NOMO-1 treated with dmso at 0.1 percent for 144 hours (cell line): ENCODE measurements at regions not wholly inside any gene's neighbourhood (a gene's known extent, or its start where the extent isn't known, plus 50 kb on each side); places are given as distances from the start of the nearest gene placed in this dataset.

Source experiments
- DNase-seq: peaks from one replicate; lab custom pipeline; 2025; ENCODE audit not compliant: unreplicated experiment; lab: John Stamatoyannopoulos, UW

DNA sequence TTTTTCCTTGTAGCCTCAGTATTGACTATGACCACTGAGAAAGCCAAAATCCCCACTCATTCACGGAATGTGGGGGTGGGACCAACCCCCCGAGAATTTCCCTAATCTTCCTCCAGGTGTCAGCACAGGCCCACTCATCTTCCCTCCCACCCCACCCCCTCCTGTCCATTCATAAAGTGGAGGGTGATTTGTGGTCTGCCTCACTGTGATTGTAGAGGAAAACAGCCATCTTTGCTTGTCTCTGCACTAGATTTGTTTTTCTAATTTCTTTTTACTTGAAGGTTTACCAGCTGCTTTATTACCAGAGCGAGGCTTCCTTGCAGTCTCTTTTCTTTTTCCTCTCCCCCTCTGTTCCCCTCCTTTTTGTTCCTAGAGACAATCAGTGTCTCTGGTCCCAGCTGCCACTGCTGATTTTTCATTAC is 171.8 kb downstream of the ICOS start:
- DNase-seq = no peak

- DNase-seq = no peak
These were observed 172.3 kb downstream of the ICOS start for GRCh38 chr2:204108781-204109295.

DNA sequence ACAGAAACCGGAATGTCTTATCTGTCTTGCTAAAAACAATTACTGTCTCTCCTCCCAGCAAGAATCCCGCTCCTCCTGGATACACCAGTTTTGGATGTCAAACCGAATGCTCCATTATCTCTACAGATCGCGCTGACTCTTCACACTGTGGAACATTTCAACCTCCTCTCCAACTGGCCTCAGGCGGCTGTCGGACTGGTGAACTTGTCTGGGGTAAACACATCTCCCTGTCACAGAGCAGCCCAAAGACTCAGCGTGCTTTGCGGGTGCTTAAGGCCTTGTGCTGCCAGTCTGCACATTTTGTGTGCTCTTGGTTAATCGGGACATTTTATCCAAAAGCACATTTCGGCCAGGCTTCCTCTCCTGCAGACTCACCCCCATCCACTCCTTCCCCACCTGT is 173.1 kb downstream of the ICOS start:
- no peak for DNase-seq

- no peak for DNase-seq
These were observed 173.8 kb downstream of the ICOS start for GRCh38 chr2:204110338-204110741.

DNA sequence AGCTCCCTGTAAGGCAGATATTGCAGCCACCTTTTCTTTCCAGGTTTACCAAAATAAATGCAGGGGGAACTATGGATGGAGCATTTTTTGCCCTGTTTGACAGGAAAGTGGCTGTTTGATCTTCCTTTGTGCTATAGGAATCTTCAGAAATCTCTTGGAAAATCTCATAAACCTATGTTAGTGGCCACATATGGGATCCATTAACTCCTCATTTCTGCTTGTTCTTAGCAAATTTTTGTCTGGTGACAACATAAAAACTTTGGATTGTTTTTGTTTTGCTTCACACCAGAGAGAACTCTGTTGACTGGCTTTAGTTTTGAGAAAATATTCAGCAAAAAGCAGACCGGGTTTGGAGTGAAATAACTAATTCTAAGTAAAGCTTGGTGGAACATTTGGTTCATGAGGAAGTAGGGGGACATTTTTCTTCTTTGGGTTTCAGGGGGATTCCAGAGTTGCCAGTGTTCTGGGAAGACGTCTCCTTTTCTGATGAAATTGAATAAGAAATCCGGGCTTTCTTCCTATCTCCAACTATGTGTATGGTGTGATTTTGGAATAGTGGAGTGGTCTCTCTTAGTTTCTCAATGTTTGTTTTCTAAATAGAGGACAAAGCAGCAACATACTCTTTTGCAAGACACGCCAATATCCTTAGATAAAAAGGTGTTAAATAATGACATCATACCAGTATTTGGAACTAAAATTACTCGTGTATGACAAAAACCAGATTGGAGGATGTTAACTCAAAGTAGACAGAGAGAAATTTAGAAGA is 174.4 kb downstream of the ICOS start:
- DNase-seq = no peak

DNA sequence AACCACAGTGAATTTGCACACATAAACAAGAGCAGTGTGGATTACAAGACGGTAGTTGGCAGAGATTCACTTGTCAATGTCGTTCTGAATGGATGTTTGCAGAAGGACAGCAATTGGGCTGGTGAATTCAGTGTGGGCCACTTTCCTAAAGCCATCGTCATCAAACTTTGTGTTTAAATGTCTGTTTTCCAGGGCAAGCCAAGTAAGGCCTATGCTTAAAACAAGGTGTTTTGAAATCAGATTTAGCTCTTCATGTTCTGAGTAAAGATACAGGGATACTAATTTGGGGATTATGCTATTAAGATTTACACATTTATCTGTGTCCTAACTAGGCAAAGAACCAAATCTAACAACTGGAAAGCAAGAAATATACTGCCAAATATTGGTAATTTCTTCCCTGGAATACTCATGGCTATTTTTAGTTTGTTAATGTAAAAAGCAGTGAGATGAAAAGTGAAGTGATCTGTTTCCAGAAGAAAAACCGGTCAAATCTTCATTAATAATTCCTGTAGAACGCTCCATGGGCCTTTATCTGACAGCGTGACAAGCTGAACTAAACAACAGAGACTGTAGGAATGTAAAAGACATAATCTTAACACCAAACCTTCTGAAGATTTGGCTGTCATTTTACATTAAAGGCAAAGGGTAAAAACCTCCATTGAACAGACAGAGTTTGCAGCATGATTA is 175.7 kb downstream of the ICOS start:
- no peak for DNase-seq

GRCh38 chr2:204114295-204115136 is 178.0 kb downstream of the ICOS start:
- DNase-seq = no peak

DNA sequence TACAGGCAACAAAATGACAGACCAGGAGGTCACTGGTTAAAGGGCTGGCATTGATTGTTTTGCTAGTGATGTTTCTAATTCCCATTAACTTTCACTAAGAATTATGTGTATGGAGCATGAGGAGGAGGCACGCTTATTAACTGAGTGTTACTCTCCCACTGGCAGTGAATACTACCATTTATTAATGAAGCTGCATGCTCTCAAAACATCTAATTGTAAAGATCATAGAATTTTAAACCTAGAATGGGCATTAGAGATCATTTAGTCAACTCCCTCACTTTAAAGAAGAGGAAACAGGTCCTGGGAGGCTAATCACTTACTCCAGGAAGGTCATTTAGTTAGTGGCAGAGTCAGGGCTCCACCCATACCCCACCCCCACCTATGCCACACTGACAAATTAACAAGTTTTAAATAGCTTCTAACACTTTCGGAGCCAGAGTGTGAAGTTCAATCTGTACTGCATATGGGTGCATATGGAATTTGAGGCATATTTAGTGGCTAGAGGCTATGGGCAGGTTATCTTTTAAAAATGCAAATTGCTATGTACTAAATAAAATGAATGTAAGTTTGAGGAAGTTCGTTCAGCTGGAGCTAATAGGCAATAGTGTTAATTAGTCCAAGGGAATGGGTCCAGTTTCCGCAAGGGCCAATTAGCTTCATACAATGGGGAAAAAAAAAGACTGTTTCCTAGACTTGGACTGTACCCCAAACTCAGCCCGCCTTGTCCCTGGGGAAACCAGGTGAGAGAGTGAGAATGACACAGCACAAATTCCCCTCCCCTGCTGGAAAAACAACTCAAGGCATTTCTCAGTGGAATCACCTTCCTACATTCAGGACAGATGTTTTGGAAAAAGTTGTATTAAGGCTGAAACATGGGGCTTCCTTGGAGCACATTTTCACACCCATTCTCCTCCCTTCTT is 178.8 kb downstream of the ICOS start:
- DNase-seq = no peak

- DNase-seq = no peak
These were observed 179.7 kb downstream of the ICOS start for GRCh38 chr2:204116159-204116792.

- no peak for DNase-seq
These were observed 185.9 kb downstream of the ICOS start for GRCh38 chr2:204122425-204122824.

GRCh38 chr2:204124140-204124750 is 187.7 kb downstream of the ICOS start:
- no peak for DNase-seq

DNA sequence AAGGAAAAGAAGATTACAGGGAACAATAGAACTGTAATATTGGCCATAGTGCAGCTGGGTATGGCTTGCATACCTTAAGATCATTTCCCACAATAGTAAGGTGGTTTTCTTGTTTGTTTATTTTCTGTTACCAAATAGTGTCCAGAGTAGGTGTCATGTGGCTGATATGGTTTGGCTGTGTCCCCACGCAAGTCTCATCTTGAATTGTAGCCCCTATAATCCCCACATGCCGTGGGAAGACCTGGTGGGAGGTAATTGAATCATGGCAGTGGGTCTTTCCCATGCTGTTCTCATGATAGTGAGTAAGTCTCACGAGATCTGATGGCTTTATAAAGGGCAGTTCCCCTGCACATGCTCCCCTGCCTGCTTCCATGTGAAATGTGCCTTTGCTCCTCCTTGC is 190.1 kb downstream of the ICOS start:
- no peak for DNase-seq

- no peak for DNase-seq
These were observed 190.7 kb downstream of the ICOS start for GRCh38 chr2:204127238-204127637.

GRCh38 chr2:204129591-204130294 is 193.2 kb downstream of the ICOS start:
- DNase-seq = no peak

- DNase-seq = no peak
These were observed 195.1 kb downstream of the ICOS start for GRCh38 chr2:204131621-204132020.

- no peak for DNase-seq
These were observed 196.9 kb downstream of the ICOS start for GRCh38 chr2:204133476-204133875.

DNA sequence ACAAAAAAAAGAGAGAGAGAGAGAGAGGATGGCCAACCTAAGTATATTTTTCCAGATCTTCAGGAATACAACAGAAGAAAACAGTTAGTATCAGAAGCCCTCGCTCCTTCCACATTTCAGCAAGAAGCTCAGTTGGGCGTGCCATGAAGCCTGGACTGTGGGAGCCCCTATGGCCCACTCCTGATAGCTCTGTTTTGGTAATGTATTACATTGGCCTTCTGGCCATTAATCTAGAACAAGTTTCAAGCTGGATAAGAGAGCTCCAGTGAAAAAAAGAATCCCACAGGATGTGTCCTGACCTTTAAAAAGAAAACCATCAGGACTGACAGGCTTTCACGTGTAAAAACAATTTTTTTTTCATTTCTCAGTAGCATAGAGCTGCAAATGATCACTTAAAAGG is 197.9 kb downstream of the ICOS start:
- no peak for DNase-seq

DNA sequence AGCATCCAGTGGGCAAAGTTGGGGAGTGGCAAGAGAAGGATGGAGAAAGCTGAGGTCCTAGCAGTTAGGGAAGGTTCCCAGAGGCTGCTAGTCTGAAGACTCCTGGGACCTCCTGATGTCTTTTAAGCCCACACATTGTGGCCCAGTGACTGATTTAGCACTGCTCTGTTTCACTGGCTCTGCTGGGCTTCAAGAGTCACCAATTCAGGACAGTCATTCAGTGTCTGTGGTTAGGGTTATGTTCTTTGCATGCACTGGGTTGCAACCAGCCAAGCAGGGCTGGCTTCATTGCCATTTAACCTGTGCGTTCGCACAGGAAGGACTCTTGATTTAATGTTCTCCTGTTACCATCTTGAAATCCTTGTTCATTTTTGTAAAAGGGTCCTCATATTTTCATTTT is 199.2 kb downstream of the ICOS start:
- no peak for DNase-seq

DNA sequence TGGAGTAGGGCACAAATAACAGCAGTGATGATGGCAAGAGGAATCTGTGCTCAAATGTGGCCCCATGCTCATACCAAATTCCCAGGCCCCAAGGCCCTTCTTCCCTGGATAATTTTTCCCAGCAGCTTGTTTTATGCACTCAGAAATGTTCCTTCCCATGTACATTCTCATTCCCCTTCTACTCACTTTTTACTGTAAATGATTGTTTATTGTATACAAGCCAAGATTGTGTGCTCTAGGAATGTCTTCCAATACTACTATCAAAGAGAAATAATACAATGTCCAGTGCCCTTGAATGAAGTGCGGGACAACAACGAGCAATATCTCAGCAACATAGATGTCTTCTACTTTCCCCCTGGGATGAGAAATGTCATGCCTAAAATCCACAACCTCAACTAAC is 201.6 kb downstream of the ICOS start:
- no peak for DNase-seq
